ENCODE measurements at regions not wholly inside any gene's neighbourhood (a gene's known extent, or its start where the extent isn't known, plus 50 kb on each side); places are given as distances from the start of the nearest gene placed in this dataset.

GRCh38 chr6:164889980-164890379 is 419.4 kb downstream of the C6orf118 start:
- TF ChIP-seq CTCF (optimal IDR thresholded peaks at IDR 0.05 in 1 of 3, IDR thresholded peaks at IDR 0.05 in 1 of 3, conservative IDR thresholded peaks at IDR 0.05 in 1 of 3; ENCODE audit: extremely low read depth in 1 of 3, insufficient read depth in 2 of 3, low read length in 3 of 3) (no peak), EZH2 (IDR thresholded peaks at IDR 0.05; ENCODE audit: low read length) (no peak)

Data from keratinocyte (primary cell).